SJCRH30 (cell line): ENCODE measurements at regions not wholly inside any gene's neighbourhood (a gene's known extent, or its start where the extent isn't known, plus 50 kb on each side); places are given as distances from the start of the nearest gene placed in this dataset.

Source experiments
- DNase-seq, 2 experiments: peaks; one replicate each; pipeline ENCODE4 v3.0.0-alpha.2; 2015 to 2020
- H3K27ac ChIP-seq: fragments of 250-450 bp; sonication (Bioruptor Pico); 2 replicates; pipeline ENCODE4 v1.5.1; 2020; ENCODE audit warnings: mild to moderate bottlenecking, moderate library complexity
- H3K27me3 ChIP-seq: fragments of 250-450 bp; sonication (Bioruptor Pico); 2 replicates; pipeline ENCODE4 v1.5.1; 2020; ENCODE audit warnings: mild to moderate bottlenecking, moderate library complexity
- H3K36me3 ChIP-seq: fragments of 250-450 bp; sonication (Bioruptor Pico); 2 replicates; pipeline ENCODE4 v1.5.1; 2020; ENCODE audit warnings: mild to moderate bottlenecking, moderate library complexity
- H3K4me1 ChIP-seq: fragments of 250-450 bp; sonication (Bioruptor Pico); 2 replicates; pipeline ENCODE4 v1.5.1; 2020; ENCODE audit warnings: mild to moderate bottlenecking, moderate library complexity
- H3K4me3 ChIP-seq: fragments of 250-450 bp; sonication (Bioruptor Pico); 2 replicates; pipeline ENCODE4 v1.5.1; 2020; ENCODE audit warnings: mild to moderate bottlenecking, moderate library complexity
- H3K9me3 ChIP-seq: fragments of 250-450 bp; sonication (Bioruptor Pico); replicated peaks from 2 replicates; pipeline ENCODE4 v1.5.1; 2020; ENCODE audit warnings: mild to moderate bottlenecking, moderate library complexity

GRCh38 chr6:156313037-156313436 is 464.1 kb upstream of the ARID1B start:
- no peak for DNase-seq
- no peaks in the 10 kb centered on the region for H3K36me3 ChIP-seq
- no peaks in the 10 kb centered on the region for H3K27me3 ChIP-seq
- H3K9me3 ChIP-seq, result no peaks in the 10 kb centered on the region
- no peaks in the 10 kb centered on the region for H3K4me1 ChIP-seq
- no peak overlapping the region for H3K27ac ChIP-seq
- no peak overlapping the region for H3K4me3 ChIP-seq

GRCh38 chr6:156311291-156311690 is 465.9 kb upstream of the ARID1B start:
- Histone ChIP-seq H3K4me3 (no peak overlapping the region), H3K36me3 (no peaks in the 10 kb centered on the region), H3K9me3 (no peaks in the 10 kb centered on the region), H3K4me1 (no peaks in the 10 kb centered on the region), H3K27me3 (no peaks in the 10 kb centered on the region), H3K27ac (no peak overlapping the region)
- no peak for DNase-seq

GRCh38 chr6:156310701-156311100 is 466.5 kb upstream of the ARID1B start:
- Histone ChIP-seq H3K27me3 (no peaks in the 10 kb centered on the region), H3K4me3 (no peak overlapping the region), H3K4me1 (no peaks in the 10 kb centered on the region), H3K27ac (no peak overlapping the region), H3K9me3 (no peaks in the 10 kb centered on the region), H3K36me3 (no peaks in the 10 kb centered on the region)
- DNase-seq, result no peak

GRCh38 chr6:156309017-156309416 is 468.2 kb upstream of the ARID1B start:
- H3K9me3 ChIP-seq, result no peaks in the 10 kb centered on the region
- no peak overlapping the region for H3K27ac ChIP-seq
- no peaks in the 10 kb centered on the region for H3K36me3 ChIP-seq
- H3K27me3 ChIP-seq, result no peaks in the 10 kb centered on the region
- H3K4me1 ChIP-seq, result no peaks in the 10 kb centered on the region
- H3K4me3 ChIP-seq, result no peak overlapping the region
- no peak for DNase-seq

GRCh38 chr6:156308604-156309003 is 468.6 kb upstream of the ARID1B start:
- no peaks in the 10 kb centered on the region for H3K36me3 ChIP-seq
- no peaks in the 10 kb centered on the region for H3K27me3 ChIP-seq
- H3K4me1 ChIP-seq, result no peaks in the 10 kb centered on the region
- H3K9me3 ChIP-seq, result no peaks in the 10 kb centered on the region
- no peak overlapping the region for H3K4me3 ChIP-seq
- no peak overlapping the region for H3K27ac ChIP-seq
- no peak for DNase-seq

GRCh38 chr6:156306531-156306930 is 470.6 kb upstream of the ARID1B start:
- no peak overlapping the region for H3K4me3 ChIP-seq
- no peaks in the 10 kb centered on the region for H3K36me3 ChIP-seq
- no peaks in the 10 kb centered on the region for H3K27me3 ChIP-seq
- no peak overlapping the region for H3K27ac ChIP-seq
- H3K9me3 ChIP-seq, result no peaks in the 10 kb centered on the region
- no peak for DNase-seq
- H3K4me1 ChIP-seq, result no peaks in the 10 kb centered on the region

- Histone ChIP-seq H3K9me3 (no peaks in the 10 kb centered on the region), H3K4me1 (no peaks in the 10 kb centered on the region), H3K27ac (no peak overlapping the region), H3K27me3 (no peaks in the 10 kb centered on the region), H3K4me3 (no peak overlapping the region), H3K36me3 (no peaks in the 10 kb centered on the region)
- no peak for DNase-seq
These were observed 494.1 kb upstream of the ARID1B start for GRCh38 chr6:156283091-156283490.

GRCh38 chr6:156282087-156282486 is 495.1 kb upstream of the ARID1B start:
- Histone ChIP-seq H3K4me3 (no peak overlapping the region), H3K4me1 (no peaks in the 10 kb centered on the region), H3K27ac (no peak overlapping the region), H3K27me3 (no peaks in the 10 kb centered on the region), H3K36me3 (no peaks in the 10 kb centered on the region), H3K9me3 (no peaks in the 10 kb centered on the region)
- DNase-seq, result no peak

- no peaks in the 10 kb centered on the region for H3K36me3 ChIP-seq
- no peaks in the 10 kb centered on the region for H3K27me3 ChIP-seq
- H3K4me1 ChIP-seq, result no peaks in the 10 kb centered on the region
- no peaks in the 10 kb centered on the region for H3K9me3 ChIP-seq
- H3K4me3 ChIP-seq, result no peak overlapping the region
- DNase-seq, result no peak
- no peak overlapping the region for H3K27ac ChIP-seq
These were observed 495.9 kb upstream of the ARID1B start for GRCh38 chr6:156281266-156281665.

GRCh38 chr6:156280065-156280464 is 497.1 kb upstream of the ARID1B start:
- DNase-seq, result no peak
- no peaks in the 10 kb centered on the region for H3K27me3 ChIP-seq
- H3K36me3 ChIP-seq, result no peaks in the 10 kb centered on the region
- no peak overlapping the region for H3K27ac ChIP-seq
- H3K9me3 ChIP-seq, result no peaks in the 10 kb centered on the region
- H3K4me1 ChIP-seq, result no peaks in the 10 kb centered on the region
- no peak overlapping the region for H3K4me3 ChIP-seq

- DNase-seq, result no peak
- Histone ChIP-seq H3K36me3 (no peaks in the 10 kb centered on the region), H3K9me3 (no peaks in the 10 kb centered on the region), H3K27ac (no peak overlapping the region), H3K4me3 (no peak overlapping the region), H3K4me1 (no peaks in the 10 kb centered on the region), H3K27me3 (no peaks in the 10 kb centered on the region)
These were observed 497.8 kb upstream of the ARID1B start for GRCh38 chr6:156279261-156279969.

- DNase-seq, result no peak
- H3K36me3 ChIP-seq, result no peaks in the 10 kb centered on the region
- H3K27ac ChIP-seq, result no peak overlapping the region
These were observed 504.0 kb upstream of the ARID1B start for GRCh38 chr6:156273065-156273711.

GRCh38 chr6:156269751-156270369 is 507.3 kb upstream of the ARID1B start:
- Histone ChIP-seq H3K4me1 (no peaks in the 10 kb centered on the region), H3K4me3 (no peak overlapping the region), H3K9me3 (no peaks in the 10 kb centered on the region), H3K36me3 (no peaks in the 10 kb centered on the region), H3K27me3 (no peaks in the 10 kb centered on the region), H3K27ac (no peak overlapping the region)
- DNase-seq, result no peak

More at GRCh38 chr6:156273065-156273711, 504.0 kb upstream of the ARID1B start:
- Histone ChIP-seq H3K4me3 (no peak overlapping the region), H3K4me1 (no peaks in the 10 kb centered on the region), H3K9me3 (no peaks in the 10 kb centered on the region), H3K27me3 (no peaks in the 10 kb centered on the region)

- Histone ChIP-seq H3K27ac (no peak overlapping the region), H3K27me3 (no peaks in the 10 kb centered on the region)
These were observed 508.3 kb upstream of the ARID1B start for GRCh38 chr6:156268849-156269248.

GRCh38 chr6:156262014-156262413 is 515.2 kb upstream of the ARID1B start:
- Histone ChIP-seq H3K4me3 (no peak overlapping the region), H3K27ac (no peak overlapping the region), H3K9me3 (no peaks in the 10 kb centered on the region), H3K36me3 (no peaks in the 10 kb centered on the region), H3K4me1 (no peaks in the 10 kb centered on the region), H3K27me3 (no peaks in the 10 kb centered on the region)
- DNase-seq, result no peak

More at GRCh38 chr6:156268849-156269248, 508.3 kb upstream of the ARID1B start:
- Histone ChIP-seq H3K36me3 (no peaks in the 10 kb centered on the region), H3K4me3 (no peak overlapping the region), H3K4me1 (no peaks in the 10 kb centered on the region), H3K9me3 (no peaks in the 10 kb centered on the region)
- no peak for DNase-seq
